Right kidney (tissue), 1 donor: ENCODE measurements at regions not wholly inside any gene's neighbourhood (a gene's known extent, or its start where the extent isn't known, plus 50 kb on each side); places are given as distances from the start of the nearest gene placed in this dataset.

Experiments
- DNase-seq: peaks from one replicate; pipeline ENCODE4 v3.0.0-alpha.2; 2016

DNA sequence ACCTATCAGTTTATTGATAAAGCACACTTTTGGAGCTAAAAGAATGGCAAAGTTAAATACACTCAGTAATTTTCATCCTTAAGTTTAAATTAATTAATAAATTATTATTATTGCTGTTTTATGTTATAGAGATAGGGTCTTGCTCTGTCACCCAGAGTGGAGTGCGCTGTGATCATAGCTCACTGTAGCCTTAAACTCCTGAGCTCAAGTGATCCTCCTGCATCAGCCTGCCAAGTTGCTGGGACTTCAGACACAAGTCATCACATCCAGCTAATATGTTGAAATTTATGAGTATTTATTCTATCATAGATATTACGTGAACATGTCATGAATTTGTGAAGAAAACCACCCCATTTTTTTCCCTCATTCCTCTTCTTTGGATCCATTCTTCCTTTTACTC is 64.2 kb downstream of the GJA1 start:
- DNase-seq, result no peak

GRCh38 chr6:121503589-121503991 is 68.1 kb downstream of the GJA1 start:
- no peak for DNase-seq

GRCh38 chr6:121504227-121504626 is 68.8 kb downstream of the GJA1 start:
- no peak for DNase-seq

GRCh38 chr6:121505284-121505683 is 69.8 kb downstream of the GJA1 start:
- DNase-seq, result no peak

DNA sequence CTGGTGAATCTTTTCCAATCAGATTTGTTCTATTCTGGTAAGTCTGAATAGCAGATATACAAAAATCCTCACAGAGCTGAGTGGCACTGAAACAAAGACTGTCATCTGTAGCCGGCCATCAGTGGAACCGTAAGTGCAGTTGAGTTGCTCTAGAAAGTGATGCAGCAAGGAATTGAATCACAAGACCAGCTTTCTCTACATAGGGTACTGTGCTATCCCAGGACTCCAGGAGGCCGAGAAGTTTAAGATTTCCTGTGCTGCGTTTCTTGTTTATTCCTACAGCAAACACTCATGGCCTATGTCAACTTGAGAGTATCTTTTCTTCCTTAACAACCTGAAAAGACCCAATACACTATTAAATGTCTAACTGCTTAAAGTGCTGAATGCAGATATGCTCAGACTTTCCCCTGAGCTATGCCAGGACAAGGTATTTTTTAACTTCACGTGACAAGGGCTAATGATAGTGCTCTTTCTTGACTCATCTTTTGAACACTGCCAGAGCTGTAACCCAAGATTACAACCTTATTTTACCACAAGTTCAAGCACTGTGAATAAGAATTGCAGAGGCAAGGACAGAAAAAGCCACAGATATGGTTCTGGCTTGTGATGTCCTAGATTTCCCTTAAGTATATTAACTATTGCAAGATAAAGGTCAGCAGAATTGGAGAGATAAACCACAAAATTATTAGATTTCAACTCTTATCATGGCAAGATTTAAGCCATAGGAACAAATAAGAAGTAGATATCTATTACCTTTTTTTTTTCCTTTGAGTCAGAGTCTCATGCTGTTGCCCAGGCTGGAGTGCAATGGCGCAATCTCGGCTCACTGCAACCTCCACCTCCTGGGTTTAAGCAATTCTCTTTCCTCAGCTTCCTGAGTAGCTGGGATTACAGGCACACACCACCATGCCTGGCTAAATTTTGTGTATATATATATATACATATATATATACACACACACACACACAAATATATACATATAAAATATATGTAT is 71.6 kb downstream of the GJA1 start:
- no peak for DNase-seq

DNA sequence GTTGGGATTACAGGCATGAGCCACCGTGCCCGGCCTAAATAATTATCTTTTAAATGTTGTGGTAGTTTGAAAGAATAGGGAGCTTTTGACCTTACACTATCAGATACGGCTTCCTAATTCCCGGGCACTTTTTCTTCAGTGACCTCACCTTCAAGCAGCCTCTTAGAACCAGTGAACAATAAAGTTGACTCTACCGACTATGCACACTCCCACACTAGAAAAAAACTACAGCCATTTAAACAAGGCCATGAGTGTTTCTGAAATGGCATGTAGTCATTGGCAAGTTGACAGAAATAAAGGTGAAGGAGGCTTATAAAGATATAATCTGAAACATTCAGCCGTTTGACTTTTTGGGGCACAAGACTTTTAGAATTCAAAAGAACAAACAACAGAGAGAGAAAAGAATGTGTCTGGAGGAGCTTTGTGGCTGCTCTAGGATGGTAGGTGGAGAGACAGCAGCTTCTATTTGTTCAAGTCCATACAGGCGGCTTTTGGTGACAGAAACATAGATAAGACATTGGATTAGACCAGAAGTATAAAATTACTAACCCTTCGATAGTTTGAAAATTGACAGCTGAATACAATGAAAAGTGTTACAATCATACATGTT is 75.2 kb downstream of the GJA1 start:
- DNase-seq, result no peak

GRCh38 chr6:121515630-121516265 is 80.3 kb downstream of the GJA1 start:
- DNase-seq, result no peak

GRCh38 chr6:121516331-121516730 is 80.9 kb downstream of the GJA1 start:
- DNase-seq, result no peak

DNA sequence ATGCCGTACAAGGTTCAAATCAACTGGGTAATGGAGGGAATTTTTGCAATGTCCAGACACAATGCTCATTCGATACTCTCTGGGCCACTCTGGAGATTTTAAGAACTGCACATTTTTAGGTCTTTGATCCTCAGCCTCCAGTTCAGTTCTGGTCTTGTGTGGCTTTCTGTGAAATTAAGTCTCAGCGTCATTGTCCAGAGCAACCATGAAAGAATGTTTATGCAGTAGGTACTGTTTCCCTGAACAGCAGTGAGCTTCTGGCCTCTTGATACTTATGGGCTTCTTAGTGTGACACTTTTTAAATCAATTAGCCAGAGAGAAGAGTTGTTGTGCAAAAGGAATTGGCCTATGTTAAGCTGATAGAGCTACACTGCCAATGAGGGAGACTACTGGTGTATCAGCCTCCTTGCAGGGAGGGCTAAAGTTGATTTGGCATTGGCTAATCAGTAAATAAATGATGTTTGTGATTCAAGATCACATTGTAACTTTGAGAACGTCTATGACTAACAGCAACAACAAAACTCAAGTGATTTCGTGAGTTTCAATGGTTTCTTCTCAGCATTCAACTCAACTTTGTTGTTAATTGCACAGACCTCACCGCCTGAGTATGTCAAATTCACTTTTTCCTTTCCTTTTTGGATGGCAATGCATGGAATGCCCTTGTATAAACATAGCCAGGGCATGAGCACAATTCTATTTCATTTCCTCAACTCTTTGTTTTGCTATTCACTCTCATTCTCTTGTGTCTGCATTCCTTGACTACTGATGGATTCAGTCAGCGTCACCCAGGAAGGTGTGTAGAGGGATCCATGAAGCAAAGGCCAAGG is 85.1 kb downstream of the GJA1 start:
- no peak for DNase-seq

DNA sequence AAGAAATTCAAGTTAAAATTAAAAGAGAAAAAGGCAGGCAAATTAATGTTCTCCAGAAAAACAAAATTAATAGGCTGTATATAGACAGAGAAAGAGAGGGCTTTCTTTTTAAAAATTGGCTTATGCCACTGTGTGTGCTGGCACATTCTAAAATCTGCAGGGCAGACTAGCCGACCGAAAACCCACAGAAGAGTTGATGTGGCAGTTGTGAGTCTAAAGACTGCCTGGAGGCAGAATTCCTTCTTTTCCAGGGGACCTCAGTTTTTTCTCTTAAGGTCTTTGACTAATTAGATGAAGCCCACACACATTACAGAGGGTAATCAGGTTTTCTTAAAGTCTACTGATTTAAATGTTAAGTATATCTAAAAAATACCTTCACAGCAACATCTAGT is 85.7 kb downstream of the GJA1 start:
- DNase-seq, result no peak

GRCh38 chr6:121522265-121522664 is 86.8 kb downstream of the GJA1 start:
- DNase-seq, result no peak

- DNase-seq, result no peak
These were observed 87.4 kb downstream of the GJA1 start for GRCh38 chr6:121522771-121523386.

DNA sequence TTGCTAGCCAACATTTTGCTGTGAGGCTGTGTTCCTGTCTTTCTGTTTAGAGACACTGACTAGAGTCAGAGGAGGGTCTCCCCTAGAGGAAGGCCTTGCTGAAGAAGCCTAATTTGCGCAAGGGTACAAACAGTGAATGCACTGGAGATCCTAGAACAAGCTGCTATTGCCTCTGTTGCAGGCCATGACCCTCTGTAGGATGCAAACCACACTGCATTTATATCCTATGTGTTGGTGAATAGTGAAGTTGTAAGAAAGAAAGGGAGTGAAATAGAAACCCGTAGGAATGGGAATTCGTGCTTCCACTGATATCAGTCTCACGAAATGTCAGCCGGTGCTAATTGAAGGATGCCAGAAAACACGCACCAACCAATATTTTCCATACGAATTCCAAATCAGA is 88.2 kb downstream of the GJA1 start:
- DNase-seq, result no peak

DNA sequence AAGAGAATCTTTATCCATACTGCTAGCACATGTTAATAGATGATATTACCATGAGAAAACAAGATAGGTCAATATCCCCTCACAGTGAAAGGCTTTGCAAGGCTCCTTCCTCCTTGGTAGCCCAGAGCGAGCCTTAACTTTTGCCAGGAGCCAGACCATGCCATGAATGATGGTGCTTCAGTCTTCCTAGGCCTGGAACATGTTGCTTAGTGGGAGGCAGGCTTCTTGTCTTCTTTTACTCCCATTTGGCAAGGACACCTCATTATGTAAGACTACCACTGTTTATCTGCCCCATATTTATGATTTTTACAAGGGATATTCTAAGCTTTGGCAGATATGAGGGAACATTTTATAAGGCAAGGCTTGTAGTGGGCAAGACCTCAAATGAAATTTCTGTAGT is 90.8 kb downstream of the GJA1 start:
- DNase-seq, result no peak

DNA sequence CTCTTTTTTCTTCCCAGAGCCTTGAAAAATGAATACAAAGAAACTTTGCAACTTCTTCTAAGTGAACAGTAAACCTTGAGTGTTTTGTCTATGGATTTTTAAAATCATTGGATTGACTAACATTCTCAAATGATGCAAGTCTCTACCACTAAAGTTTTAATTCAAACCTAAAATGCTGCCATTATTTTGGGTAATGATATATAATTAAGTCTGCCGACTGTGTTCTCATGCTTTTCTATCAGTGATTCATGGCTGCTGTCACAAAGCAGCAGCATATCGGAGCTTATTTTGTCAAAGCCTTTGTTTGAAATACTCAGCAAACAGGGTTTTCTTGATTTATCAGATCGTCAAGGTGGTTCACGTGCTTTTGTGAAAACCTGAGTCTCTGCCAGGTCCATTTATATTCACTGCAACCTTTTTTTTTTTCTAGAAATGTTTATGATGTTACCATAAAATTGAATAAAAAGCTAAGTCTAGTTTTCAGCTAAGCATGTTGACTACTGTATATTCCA is 96.3 kb downstream of the GJA1 start:
- DNase-seq, result no peak

GRCh38 chr6:121533321-121533841 is 97.9 kb downstream of the GJA1 start:
- no peak for DNase-seq

DNA sequence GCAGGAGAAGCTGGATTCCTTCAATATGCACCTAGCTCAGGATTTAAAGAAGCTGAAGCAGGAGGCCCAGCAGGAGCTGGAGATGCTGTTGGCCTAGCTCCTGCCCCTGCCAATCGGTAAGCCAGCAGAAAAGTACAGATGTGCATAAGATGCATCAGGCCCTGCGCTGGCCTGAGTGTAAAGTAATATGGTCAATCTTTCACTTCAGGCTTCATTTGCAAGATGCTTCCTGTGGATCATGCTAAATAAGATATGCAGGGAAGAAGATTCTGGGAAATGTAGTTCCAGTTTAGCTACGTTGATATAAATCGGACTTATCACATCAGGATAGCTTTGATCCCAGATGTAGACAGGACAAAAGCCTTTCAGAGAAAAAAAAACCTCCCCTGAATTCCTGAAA is 100.3 kb downstream of the GJA1 start:
- no peak for DNase-seq

- no peak for DNase-seq
These were observed 100.9 kb downstream of the GJA1 start for GRCh38 chr6:121536345-121536744.

- no peak for DNase-seq
These were observed 104.0 kb downstream of the GJA1 start for GRCh38 chr6:121539439-121539838.

DNA sequence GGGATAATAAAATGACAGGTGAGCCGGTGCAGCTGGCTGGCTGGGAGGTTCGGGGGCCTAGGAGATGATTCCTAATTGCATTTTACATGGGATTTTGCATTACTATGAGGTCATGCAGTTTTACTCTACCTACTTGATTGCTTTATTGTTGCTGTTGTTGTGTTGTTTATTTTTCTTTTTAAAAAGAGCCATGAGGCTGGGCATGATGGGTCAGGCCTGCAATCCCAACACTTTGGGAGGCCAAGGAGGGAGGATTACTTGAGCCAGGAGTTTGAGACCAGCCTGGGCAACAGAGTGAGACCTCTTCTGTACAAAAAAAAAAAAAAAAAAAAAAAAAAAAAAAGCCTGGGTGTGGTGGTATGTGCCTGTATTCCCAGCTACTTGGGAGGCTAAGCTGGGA is 104.8 kb downstream of the GJA1 start:
- DNase-seq, result no peak

- no peak for DNase-seq
These were observed 109.2 kb downstream of the GJA1 start for GRCh38 chr6:121544691-121545090.

DNA sequence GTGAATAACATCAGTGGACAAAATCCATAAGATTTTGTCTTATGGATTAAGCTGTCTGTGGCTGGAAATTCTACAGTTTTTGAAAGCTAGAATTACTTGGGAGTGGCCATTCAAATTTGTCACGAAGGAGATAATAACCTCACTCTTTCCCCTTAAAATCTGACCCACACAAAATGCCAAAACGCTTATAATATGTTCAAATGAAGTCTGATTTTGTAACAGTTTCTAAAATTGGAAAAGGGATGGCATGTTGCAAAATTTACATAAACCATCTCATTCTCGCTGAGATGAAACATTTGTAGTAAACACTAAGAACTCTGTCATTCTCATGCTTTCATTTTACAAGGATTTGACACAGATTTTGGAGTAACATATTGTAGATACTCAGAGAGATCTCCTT is 112.7 kb downstream of the GJA1 start:
- no peak for DNase-seq
